HCT116 (cell line): ENCODE measurements at regions not wholly inside any gene's neighbourhood (a gene's known extent, or its start where the extent isn't known, plus 50 kb on each side); places are given as distances from the start of the nearest gene placed in this dataset.

Experiments used
- ATAC-seq: fragments of 200-7000 bp; cut with Tn5 transposase; 2 replicates; pipeline ENCODE4 v1.9.1; 2020; ENCODE audit warnings: mild to moderate bottlenecking, moderate library complexity
- BruUV-seq: library from RNA; stranded (reverse); fragments of 400-500 nt; replicated peaks from 2 replicates; lab custom pipeline; 2021; lab: Mats Ljungman, UMichigan
- CTCF ChIA-PET: fragments of 300-600 bp; sonication (Branson Sonifier 250); formaldehyde crosslinking; loops from one replicate; lab custom pipeline; 2021; ENCODE audit warnings: antibody characterized with exemption; lab: Charles Lee
- POLR2A ChIA-PET: fragments of 300-600, 350-600 bp; sonication (Branson Sonifier 250); formaldehyde crosslinking; loops from one replicate; lab custom pipeline; 2021; ENCODE audit warnings: antibody characterized with exemption; lab: Charles Lee
- RAD21 ChIA-PET, 2 experiments: fragments of 300-600 bp; sonication (Branson Sonifier 250); formaldehyde crosslinking; loops; one replicate each; lab custom pipeline; 2023; ENCODE audit warnings: low total read pairs in 2 of 2; ENCODE audit not compliant: uncharacterized antibody in 2 of 2, unreplicated experiment in 2 of 2, low non-redundant PET in 1 of 2; lab: Charles Lee
- DNase-seq: peaks from one replicate; pipeline ENCODE4 v3.0.0-alpha.2; 2010; ENCODE audit warnings: low read depth, low spot score
- H2AFZ ChIP-seq: fragments of 200-600 bp; shearing (Covaris generic), sonication (generic); 2 replicates; pipeline ENCODE4 v1.6.1; 2017; ENCODE audit warnings: low read depth, mixed run types, mixed read lengths, antibody characterized with exemption, low read length; ENCODE audit not compliant: poor library complexity, severe bottlenecking
- H3K27ac ChIP-seq: 2 replicates; pipeline ENCODE4 v1.5.1; 2012; ENCODE audit warnings: low read depth, low read length
- H3K27me3 ChIP-seq: fragments of 200-600 bp; sonication (generic); 2 replicates; pipeline ENCODE4 v1.6.1; 2016; ENCODE audit warnings: mixed run types, low read length, mixed read lengths; ENCODE audit not compliant: insufficient read depth
- H3K36me3 ChIP-seq, 2 experiments: fragments of 200-500 bp in 1 of 2; fragments of 200-600 bp in 1 of 2; sonication (Bioruptor generic) in 1 of 2; sonication (generic) in 1 of 2; 2 replicates each; pipeline versions ENCODE4 v1.5.1 to v1.6.1; 2014 to 2016; ENCODE audit warnings: low read length in 2 of 2, inconsistent platforms in 1 of 2, mixed read lengths in 1 of 2, mixed run types in 1 of 2; ENCODE audit not compliant: insufficient read depth in 2 of 2, control insufficient read depth in 1 of 2
- H3K4me1 ChIP-seq, 2 experiments: fragments of 200-600 bp in 1 of 2; sonication (generic) in 1 of 2; 2 replicates each; pipeline versions ENCODE4 v1.5.1 to v1.6.1; 2012 to 2017; ENCODE audit warnings: low read length in 2 of 2, inconsistent platforms in 1 of 2, mild to moderate bottlenecking in 1 of 2, mixed read lengths in 1 of 2, mixed run types in 1 of 2, moderate library complexity in 1 of 2; ENCODE audit not compliant: insufficient read depth in 2 of 2, control insufficient read depth in 1 of 2
- H3K4me2 ChIP-seq: fragments of 200-600 bp; sonication (generic); 2 replicates; pipeline ENCODE4 v1.6.1; 2017; ENCODE audit warnings: mixed run types, low read length, mixed read lengths
- H3K4me3 ChIP-seq, 2 experiments: fragments of 200-600 bp in 1 of 2; sonication (generic) in 1 of 2; replicated peaks in 1 of 2; 2 replicates each; pipeline ENCODE4 v1.5.1; 2011 to 2016; ENCODE audit warnings: low read length in 2 of 2, control low read depth in 1 of 2, low read depth in 1 of 2, mild to moderate bottlenecking in 1 of 2, mixed read lengths in 1 of 2, mixed run types in 1 of 2
- H3K79me2 ChIP-seq: fragments of 200-600 bp; sonication (generic); 2 replicates; pipeline ENCODE4 v1.6.1; 2017; ENCODE audit warnings: mild to moderate bottlenecking, mixed run types, low read length, moderate library complexity, mixed read lengths; ENCODE audit not compliant: insufficient read depth
- H3K9ac ChIP-seq: fragments of 200-600 bp; sonication (generic); 2 replicates; pipeline ENCODE4 v1.6.1; 2016; ENCODE audit warnings: low read length, mixed read lengths
- H3K9me2 ChIP-seq: fragments of 200-600 bp; sonication (generic), shearing (Covaris generic); 2 replicates; pipeline ENCODE4 v1.6.1; 2017; ENCODE audit warnings: mixed run types, mild to moderate bottlenecking, moderate library complexity; ENCODE audit not compliant: insufficient read depth
- H3K9me3 ChIP-seq, 2 experiments: fragments of 200-500 bp in 1 of 2; fragments of 200-600 bp in 1 of 2; sonication (Bioruptor generic) in 1 of 2; sonication (generic) in 1 of 2; 2 replicates each; pipeline ENCODE4 v1.6.1; 2014 to 2017; ENCODE audit warnings: low read length in 2 of 2, mixed read lengths in 2 of 2, inconsistent platforms in 1 of 2, low read depth in 1 of 2, mild to moderate bottlenecking in 1 of 2, mixed run types in 1 of 2, moderate library complexity in 1 of 2; ENCODE audit not compliant: control insufficient read depth in 1 of 2, insufficient read depth in 1 of 2
- H4K20me1 ChIP-seq: fragments of 200-600 bp; sonication (generic), shearing (Covaris generic); 2 replicates; pipeline ENCODE4 v1.6.1; 2017; ENCODE audit warnings: mixed run types, mild to moderate bottlenecking, moderate library complexity; ENCODE audit not compliant: insufficient read depth
- ATF3 ChIP-seq: IDR thresholded peaks from 2 replicates; pipeline ENCODE4 v1.6.1; 2012
- CEBPB ChIP-seq: IDR thresholded peaks from 2 replicates; pipeline ENCODE4 v1.6.1; 2012; ENCODE audit warnings: low read depth
- CTCF ChIP-seq, 3 experiments: fragments of 200-600 bp in 1 of 3; sonication (generic) in 1 of 3; IDR thresholded peaks in 2 of 3; conservative IDR thresholded peaks in 1 of 3; 2 replicates each; pipeline ENCODE4 v1.5.1; 2012 to 2017; ENCODE audit warnings: low read depth in 2 of 3, low read length in 2 of 3, antibody characterized with exemption in 1 of 3, borderline replicate concordance in 1 of 3, control low read depth in 1 of 3, mild to moderate bottlenecking in 1 of 3, mixed read lengths in 1 of 3, mixed run types in 1 of 3, moderate library complexity in 1 of 3; ENCODE audit not compliant: insufficient read depth in 1 of 3
- ELF1 ChIP-seq: IDR thresholded peaks from 2 replicates; pipeline ENCODE4 v1.6.1; 2012; ENCODE audit warnings: low read depth, borderline replicate concordance
- POLR2A ChIP-seq: IDR thresholded peaks from 2 replicates; pipeline ENCODE4 v1.7.0; 2011; ENCODE audit warnings: borderline replicate concordance; ENCODE audit not compliant: insufficient read depth, insufficient read length; ENCODE audit errors: extremely low read depth
- RAD21 ChIP-seq: IDR thresholded peaks from 2 replicates; pipeline ENCODE4 v1.6.1; 2012; ENCODE audit warnings: low read depth, mild to moderate bottlenecking
- REST ChIP-seq: IDR thresholded peaks from 2 replicates; pipeline ENCODE4 v1.6.1; 2012; ENCODE audit warnings: low read depth
- SIN3A ChIP-seq: IDR thresholded peaks from 2 replicates; pipeline ENCODE4 v1.6.1; 2012; ENCODE audit warnings: low read depth
- SP1 ChIP-seq: IDR thresholded peaks from 2 replicates; pipeline ENCODE4 v1.6.1; 2012; ENCODE audit warnings: low read depth
- SRF ChIP-seq: IDR thresholded peaks from 2 replicates; pipeline ENCODE4 v1.6.1; 2012; ENCODE audit warnings: low read depth
- ZBTB33 ChIP-seq: IDR thresholded peaks from 2 replicates; pipeline ENCODE4 v1.6.1; 2011; ENCODE audit warnings: mild to moderate bottlenecking, low read length, moderate library complexity; ENCODE audit not compliant: insufficient replicate concordance; ENCODE audit errors: extremely low read depth
- intact Hi-C: fragments of 100-400 bp; cut with micrococcal nuclease; formaldehyde crosslinking; loops from 2 replicates; pipeline ENCODE4 v1.10.0; 2022

GRCh38 chr16:77611386-77611785, 110.9 kb upstream of the NUDT7 start:
- no peak overlapping the region for H3K4me2 ChIP-seq
- no peak overlapping the region for H3K9ac ChIP-seq
- peaks cover 9% of the 10 kb centered on the region for H3K27me3 ChIP-seq
- H4K20me1 ChIP-seq, result no peaks in the 10 kb centered on the region
- BruUV-seq, result no TSS peak
- H3K9me2 ChIP-seq, result no peaks in the 10 kb centered on the region
- intact Hi-C loops, result no loop called here
- no peak for TF ChIP-seq CTCF (IDR thresholded peaks at IDR 0.05 in 2 of 3, conservative IDR thresholded peaks at IDR 0.05 in 1 of 3; ENCODE audit: borderline replicate concordance in 1 of 3, insufficient read depth in 1 of 3, low read depth in 2 of 3, low read length in 2 of 3)
- TF ChIP-seq RAD21, result no peak
- no peak for TF ChIP-seq SP1
- TF ChIP-seq SRF, result no peak
- no peak for TF ChIP-seq ATF3
- TF ChIP-seq SIN3A, result no peak
- no peak for TF ChIP-seq ZBTB33
- no peak for TF ChIP-seq CEBPB
- no peak for TF ChIP-seq ELF1
- no peak for TF ChIP-seq REST
- TF ChIP-seq POLR2A, result no peak
- no peaks in the 10 kb centered on the region for H3K9me3 ChIP-seq
- H3K4me1 ChIP-seq, result no peaks in the 10 kb centered on the region
- H2AFZ ChIP-seq, result no peak overlapping the region
- no peak overlapping the region for H3K27ac ChIP-seq
- POLR2A ChIA-PET, result no interaction called here
- no peak for ATAC-seq
- H3K4me3 ChIP-seq, result no peak overlapping the region
- no peaks in the 10 kb centered on the region for H3K36me3 ChIP-seq
- no peaks in the 10 kb centered on the region for H3K79me2 ChIP-seq
- CTCF ChIA-PET, result no interaction called here
- DNase-seq, result no peak
- RAD21 ChIA-PET, result no interaction called here
